HG03521 (cell line): ENCODE measurements at regions not wholly inside any gene's neighbourhood (a gene's known extent, or its start where the extent isn't known, plus 50 kb on each side); places are given as distances from the start of the nearest gene placed in this dataset.

Source experiments
- ATAC-seq: cut with Tn5 transposase; IDR thresholded peaks from one replicate; pipeline ENCODE4 v1.9.1; 2021; ENCODE audit warnings: mild to moderate bottlenecking, moderate library complexity; ENCODE audit not compliant: unreplicated experiment

GRCh38 chr3:180184816-180185215 lies 148.1 kb upstream of the PEX5L start:
- no peak for ATAC-seq

GRCh38 chr3:180185650-180186049 lies 148.9 kb upstream of the PEX5L start:
- ATAC-seq: no peak

GRCh38 chr3:180188512-180189309 lies 152.0 kb upstream of the PEX5L start:
- ATAC-seq: peak; percentile 41

DNA sequence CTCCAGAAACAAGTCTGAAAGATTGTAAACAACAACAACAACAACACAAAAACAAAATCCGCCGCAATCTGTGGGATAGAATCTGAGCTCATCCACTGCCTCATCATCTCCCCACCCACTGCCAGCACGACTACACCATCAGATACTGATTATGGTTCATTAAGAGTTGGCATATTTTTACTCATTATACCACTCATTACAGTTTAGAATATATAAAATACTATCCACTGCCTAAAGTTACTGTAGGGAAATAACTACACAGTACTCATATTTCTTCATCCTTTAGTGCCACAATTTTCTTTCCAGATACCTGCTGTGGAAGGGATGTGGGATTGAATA lies 152.5 kb upstream of the PEX5L start:
- no peak for ATAC-seq

DNA sequence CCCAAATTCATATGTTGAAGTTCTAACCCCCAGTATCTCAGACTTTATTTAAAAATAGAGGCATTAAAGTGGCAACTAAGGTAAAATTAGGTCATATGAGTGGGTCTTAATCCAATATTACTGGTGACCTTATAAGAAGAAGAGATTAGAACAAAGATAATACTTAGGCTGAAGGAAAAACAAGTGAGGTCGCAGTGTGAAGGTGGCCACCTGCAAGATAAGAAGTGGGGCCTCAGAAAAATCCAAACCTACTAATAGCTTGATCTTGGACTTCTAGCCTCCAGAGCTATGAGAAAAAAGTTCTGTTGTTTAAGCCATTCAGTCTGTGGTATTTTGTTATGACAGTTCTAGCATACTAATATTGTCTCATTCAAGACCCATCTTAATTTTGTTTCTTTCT lies 159.9 kb upstream of the PEX5L start:
- no peak for ATAC-seq

GRCh38 chr3:180199417-180199995 lies 162.8 kb upstream of the PEX5L start:
- ATAC-seq: no peak

GRCh38 chr3:180215866-180216265 lies 179.1 kb upstream of the PEX5L start:
- no peak for ATAC-seq

GRCh38 chr3:180223268-180223667 lies 186.5 kb upstream of the PEX5L start:
- ATAC-seq: no peak

DNA sequence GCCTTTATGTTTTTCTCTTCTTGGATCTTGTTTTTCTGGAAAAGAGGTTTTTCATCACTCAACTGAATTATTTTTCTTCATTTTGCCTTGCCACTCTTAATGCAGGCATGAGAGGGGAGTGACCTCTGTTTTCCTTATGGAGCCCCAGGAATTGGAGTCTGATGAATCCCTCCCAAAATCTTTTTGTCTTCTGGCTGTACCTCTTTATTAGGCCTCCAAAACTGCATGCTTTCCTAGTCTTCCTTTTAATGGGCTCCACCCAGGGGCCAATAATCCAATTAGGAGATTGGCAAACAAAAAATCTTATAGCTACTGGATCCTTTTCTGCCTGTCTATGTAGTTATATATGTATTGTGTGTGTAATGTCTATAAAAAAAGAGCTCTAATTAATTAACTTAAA lies 192.4 kb upstream of the PEX5L start:
- ATAC-seq: no peak

GRCh38 chr3:180239939-180240338 lies 203.2 kb upstream of the PEX5L start:
- no peak for ATAC-seq

DNA sequence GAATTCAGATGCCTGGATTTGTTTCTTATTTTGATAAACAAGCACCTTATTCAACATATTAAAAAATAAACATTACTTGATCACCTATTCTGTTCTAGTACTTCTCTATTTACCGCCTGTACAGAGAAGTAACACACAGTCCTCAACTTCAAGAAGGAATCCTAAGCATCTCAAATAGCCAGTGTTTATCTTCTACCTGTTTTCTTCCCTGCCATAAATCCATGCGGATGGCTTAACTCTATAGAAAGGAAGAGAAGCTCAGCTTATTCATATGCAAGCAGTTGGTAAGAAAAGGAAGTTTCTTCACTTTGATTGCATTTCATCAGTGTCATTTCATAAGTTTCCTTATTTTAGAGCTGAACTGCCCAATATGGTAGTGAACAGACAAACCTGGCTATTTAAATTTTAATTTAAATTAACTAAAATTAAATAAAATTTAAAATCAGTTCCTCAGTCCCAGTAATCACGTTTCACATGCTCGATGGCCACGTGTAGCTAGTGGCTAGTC lies 210.0 kb upstream of the PEX5L start:
- ATAC-seq: no peak

DNA sequence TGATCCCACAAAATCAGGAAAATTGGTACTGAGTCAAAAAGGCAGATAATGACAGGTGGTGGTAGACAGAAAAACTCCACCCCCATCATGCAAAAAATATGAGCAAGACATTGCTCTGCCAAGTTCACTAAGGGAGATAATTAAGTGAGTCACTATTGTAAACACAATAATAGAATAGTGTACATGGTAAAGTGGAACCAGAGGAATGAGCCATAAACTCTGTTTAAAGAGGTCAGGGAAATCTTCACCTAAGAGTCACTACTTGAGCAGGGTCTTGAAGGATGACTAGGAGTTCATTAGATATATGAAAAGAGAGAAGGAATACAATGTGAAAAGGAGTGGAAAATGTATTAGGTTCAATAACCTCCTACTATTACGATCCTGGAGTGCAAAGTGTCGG lies 213.4 kb upstream of the PEX5L start:
- no peak for ATAC-seq

DNA sequence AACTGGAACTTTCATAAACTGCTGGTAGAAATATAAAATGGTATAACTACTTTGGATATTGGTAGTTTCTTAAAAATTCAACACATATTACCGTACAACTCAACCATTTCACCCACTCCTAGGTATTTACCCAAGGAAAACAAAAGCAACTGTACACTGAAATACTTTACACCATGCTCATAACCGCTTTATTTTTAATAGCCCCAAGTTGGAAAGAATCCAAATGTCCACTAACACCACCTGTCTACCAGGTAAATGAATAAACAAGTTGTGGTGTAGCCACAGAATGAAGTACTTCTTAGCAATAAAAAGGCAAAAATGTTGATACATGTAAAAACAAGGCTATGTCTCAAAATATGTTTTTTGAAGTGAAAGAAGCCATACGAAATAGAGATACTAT lies 215.9 kb upstream of the PEX5L start:
- no peak for ATAC-seq

GRCh38 chr3:180253283-180253682 lies 216.5 kb upstream of the PEX5L start:
- no peak for ATAC-seq

GRCh38 chr3:180264479-180264878 lies 227.7 kb upstream of the PEX5L start:
- no peak for ATAC-seq

DNA sequence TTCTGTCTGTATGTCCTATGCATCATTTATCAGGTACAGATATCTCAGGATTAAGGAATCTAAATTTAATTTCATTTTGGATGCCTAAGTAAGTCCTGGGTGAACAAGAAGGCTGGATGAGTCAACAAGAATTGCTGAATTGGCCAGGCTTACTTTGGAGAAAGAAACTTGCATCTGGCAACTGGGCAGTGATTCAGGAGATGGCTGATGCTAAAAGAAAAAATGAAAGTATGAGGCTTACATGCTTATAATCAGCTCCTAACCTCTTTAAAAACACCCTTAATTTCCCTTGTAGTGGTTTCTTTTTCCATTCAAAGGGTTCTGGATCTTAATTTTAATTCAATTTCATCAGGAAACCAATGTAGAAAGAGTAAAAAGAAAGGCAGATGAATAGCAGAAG lies 228.8 kb upstream of the PEX5L start:
- no peak for ATAC-seq

DNA sequence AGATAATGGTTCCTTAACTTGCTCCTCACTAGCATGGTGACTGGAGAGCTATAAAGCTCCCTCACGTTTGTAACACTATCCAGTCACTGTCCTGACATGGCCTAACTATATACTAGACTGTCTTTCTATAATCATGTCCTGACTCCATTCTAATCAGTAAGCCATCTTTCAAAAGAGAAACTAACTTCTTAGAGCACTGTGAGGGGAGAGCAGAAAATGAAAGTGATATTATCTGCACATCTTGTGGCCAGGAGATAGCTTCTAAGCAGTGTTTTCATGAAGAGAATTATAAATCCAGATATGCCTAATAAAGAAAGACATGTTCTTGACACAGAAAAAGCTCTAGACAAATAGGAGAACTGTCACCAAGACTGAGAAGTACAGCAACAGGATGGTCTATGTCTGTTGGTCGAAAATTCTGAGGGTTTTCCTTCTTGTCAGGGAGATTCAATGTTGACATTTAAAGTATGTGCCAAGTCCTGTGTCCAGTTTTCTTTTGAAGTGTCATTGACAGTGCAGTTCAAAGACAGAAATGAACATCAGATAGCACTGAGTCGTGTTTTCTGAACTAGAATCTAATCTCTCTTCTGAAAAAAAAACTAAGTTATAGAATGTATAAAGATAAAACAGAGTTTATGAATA lies 230.6 kb upstream of the PEX5L start:
- ATAC-seq: peak; percentile 91

GRCh38 chr3:180274536-180274935 lies 237.8 kb upstream of the PEX5L start:
- no peak for ATAC-seq

- no peak for ATAC-seq
Measured at GRCh38 chr3:180275176-180275575, 238.4 kb upstream of the PEX5L start.

DNA sequence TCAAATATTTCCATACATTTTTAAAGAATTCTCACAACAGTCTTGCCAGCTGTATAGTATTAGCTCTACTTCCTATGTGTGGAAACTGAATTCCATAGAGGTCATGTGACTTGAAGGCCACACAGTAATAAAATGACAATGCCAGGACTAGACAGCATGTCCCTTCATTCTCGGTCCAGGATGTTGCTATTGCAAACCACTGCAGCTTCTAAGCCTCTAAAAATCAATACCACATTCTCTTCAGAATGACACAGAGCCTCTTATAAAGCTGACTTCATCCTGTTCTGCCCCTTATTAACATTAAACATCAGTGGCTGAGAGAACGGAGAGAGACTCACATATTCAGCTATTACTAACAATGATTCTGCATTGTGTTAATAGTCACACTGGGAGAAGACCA lies 240.3 kb upstream of the PEX5L start:
- ATAC-seq: no peak

GRCh38 chr3:180278583-180279188 lies 241.9 kb upstream of the PEX5L start:
- peak; percentile 91 for ATAC-seq

- no peak for ATAC-seq
Measured at GRCh38 chr3:180280555-180280954, 243.8 kb upstream of the PEX5L start.
